Stimulated activated CD8-positive, alpha-beta memory T cell treated with anti-CD3 and anti-CD28 coated beads, Interleukin-2, amount 100 ng/mL, for 48 hours (primary cell): ENCODE measurements at regions not wholly inside any gene's neighbourhood (a gene's known extent, or its start where the extent isn't known, plus 50 kb on each side); places are given as distances from the start of the nearest gene placed in this dataset.
"Not testable (repeated sequence)": the region's sequence is repeated elsewhere in the genome, so short reads cannot be mapped to it uniquely, and the experiment has no call there.

Experiments
- DNase-seq, 2 donors: peaks; one replicate each; pipeline ENCODE4 v3.0.0-alpha.2; 2020; ENCODE audit warnings: low read depth in 2 of 2

DNA sequence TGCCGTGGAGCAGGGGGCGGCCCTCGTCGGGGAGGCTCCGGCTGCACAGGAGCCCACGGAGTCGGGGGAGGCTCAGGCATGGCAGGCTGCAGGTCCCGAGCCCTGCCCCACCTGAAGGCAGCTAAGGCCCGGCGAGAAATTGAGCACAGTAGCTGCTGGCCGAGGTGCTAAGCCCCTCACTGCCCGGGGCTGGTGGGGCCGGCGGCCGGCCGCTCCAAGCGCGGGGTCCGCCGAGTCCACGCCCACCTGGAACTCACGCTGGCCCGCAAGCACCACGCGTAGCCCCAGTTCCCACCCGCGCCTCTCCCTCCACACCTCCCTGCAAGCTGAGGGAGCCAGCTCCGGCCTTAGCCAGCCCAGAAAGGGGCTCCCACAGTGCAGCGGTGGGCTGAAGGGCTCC lies 589.4 kb downstream of the PPP4R3C start:
- DNase-seq: no peak

DNA sequence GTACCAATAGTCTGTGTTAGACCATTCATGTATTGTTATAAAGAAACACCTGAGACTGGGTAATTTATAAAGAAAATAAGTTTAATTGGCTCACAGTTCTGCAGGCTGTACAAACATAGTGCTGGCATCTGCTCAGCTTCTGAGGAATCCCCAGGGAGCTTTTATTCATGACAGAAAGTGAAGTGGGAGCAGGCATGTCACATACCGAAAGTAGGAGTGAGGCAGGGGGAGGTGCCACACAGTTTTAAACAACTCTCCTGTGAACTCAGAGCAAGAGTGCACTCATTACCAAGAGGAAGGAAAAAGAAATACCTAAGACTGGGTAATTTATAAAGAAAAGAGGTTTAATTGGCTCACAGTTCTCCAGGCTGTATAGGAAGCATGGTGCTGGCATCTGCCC lies 591.2 kb downstream of the PPP4R3C start:
- no peak for DNase-seq

DNA sequence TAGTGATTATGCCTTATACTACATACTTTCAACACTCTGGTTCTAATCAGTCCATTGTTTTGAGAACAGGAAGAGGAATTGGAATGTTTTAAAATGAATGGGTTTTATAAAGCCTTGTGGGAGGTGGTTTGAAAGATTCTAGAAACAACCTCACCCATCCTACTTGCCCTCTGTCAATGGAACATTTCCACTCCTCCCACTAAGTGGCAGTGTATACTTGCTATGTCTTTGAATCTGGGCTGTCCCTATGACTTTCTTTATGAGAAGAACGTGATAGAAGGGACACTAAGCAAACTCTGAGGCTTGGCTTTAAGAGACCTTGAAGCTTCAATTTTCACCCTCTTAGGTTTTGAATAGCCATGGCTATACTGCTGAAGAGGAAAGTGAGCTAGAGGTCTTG lies 611.2 kb downstream of the PPP4R3C start:
- no peak for DNase-seq

DNA sequence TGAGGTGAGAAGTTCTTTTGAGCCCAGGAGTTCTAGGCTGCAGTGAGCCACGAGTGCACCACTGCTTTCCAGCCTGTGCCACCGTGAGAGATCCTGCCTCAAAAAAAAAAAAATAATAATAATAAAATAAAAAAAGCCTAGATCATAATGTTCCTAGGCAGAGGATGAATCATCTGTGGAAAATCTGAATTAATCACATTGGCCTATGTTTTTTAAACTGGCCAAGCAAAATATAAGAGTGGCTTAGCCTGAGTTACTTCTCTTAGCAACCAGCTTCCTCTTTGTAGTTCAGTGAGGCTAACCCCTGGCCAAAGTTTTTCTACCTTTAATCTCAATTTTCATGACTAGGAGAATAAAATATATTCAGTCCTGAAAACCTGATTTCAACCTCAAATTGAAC lies 614.6 kb downstream of the PPP4R3C start:
- DNase-seq: no peak

DNA sequence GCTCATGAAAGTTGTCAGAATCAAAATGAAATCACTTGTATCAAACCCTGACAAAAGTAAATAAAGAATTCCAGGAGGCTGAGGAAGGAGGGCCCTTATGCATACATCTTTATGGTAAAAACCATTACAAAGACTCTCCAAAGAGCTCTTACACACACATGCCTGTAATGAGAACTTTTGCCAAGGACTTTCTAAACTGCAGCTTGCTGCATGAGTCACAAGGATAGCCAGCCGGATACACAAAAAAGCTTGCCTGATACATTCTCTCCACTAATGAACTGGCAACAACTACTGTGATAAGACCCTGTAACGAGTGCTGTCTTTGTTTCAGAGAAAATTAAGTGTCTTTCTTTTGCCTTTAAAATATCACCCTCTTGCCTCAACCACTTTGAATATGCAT lies 618.1 kb downstream of the PPP4R3C start:
- DNase-seq: no peak

DNA sequence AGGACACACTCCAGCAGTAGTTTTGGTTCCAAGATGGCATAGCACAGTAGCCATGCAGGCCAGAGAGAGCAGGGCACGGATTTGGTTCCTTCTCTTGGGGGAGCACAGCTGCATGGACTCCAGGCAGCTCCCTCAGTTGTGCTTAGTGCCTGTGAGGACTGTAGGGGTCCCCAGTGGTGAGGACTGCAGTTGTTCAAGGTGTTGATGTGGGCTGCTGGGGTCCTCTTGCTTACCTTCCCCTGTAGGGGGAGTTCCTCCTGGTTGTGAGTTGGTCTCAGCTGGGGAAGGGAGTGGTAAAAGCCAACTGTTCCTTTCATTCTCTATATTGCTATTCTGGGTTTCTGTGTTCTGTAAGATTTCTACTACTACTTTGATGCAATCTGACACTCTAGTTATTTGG lies 606.5 kb downstream of the MAGEB5 start:
- no peak for DNase-seq

DNA sequence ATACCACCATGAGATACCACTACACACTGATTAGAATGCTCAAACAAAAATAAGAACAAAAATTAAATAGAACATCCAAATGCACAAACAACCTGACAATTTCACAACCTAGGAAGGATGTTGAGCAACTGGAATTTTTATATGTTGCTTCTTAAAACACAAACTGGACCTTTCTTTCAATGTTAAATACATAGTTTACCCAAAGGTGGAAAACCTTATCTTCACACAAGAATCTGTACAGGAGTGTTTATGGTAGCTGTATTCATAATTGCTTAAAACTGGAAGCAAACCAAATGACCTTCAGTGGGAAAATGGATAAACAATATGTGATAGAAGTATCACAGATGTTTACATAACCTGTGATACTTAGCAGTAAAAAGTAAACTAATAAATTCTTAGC lies 573.8 kb downstream of the MAGEB5 start:
- no peak for DNase-seq

DNA sequence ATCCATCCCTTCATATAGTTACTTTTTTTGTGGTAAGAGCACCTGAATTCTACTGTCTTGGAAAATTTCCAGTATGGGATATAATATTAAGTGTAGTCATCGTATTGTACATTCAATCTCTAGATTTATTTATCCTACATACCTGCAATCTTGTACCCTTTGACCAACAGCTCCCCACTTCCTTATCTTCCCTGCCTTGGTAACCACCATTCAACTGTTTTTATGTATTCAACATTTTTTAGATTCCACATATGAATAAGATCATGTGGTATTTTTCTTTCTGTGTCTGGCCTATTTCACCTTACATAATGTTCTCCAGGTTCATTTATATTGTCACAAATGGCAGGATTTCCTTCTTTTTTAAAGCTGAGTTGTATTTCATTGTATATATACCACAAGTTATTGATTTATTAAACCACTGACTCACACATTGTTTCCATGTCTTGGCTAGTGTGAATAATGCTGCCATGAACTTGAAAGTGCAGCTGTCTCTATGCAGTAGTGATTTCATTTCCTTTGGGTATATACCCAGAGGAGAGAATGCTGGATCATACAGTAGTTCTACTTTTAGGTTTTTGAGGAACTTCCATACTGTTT lies 572.5 kb downstream of the MAGEB5 start:
- no peak for DNase-seq

DNA sequence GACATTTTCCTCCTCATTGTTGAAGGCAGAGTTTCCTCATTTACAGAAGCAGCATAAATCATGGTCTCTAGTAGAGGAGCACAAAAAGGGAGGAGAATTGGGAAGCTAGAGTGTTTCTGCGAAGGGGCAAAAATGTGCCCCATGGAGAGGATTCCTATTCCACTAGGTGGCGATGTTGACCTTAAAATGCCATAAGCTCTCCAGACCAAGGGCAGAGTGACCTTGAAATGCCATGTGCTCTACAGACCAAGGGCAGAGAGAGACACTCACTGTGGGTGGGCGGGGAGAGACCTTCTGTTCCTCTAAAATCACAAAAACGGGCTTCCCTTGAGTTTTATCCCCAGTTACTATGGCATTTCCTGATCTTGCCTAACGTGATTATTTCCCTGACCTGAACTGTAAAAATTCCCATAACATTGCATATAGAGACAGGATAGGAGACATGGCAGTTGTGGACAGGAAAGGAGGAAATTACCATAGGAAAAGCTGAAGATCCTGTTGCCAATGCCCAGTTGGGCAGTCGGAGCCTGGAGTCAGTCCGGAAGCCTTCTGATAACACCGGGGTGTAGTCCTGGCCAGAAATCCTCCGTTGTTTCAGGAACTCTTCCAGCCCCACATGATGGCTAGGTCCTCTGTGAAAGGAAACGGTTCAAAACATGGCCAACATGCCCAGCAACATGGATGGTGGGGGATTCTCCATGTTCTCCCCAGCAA lies 567.7 kb downstream of the MAGEB5 start:
- no peak for DNase-seq

DNA sequence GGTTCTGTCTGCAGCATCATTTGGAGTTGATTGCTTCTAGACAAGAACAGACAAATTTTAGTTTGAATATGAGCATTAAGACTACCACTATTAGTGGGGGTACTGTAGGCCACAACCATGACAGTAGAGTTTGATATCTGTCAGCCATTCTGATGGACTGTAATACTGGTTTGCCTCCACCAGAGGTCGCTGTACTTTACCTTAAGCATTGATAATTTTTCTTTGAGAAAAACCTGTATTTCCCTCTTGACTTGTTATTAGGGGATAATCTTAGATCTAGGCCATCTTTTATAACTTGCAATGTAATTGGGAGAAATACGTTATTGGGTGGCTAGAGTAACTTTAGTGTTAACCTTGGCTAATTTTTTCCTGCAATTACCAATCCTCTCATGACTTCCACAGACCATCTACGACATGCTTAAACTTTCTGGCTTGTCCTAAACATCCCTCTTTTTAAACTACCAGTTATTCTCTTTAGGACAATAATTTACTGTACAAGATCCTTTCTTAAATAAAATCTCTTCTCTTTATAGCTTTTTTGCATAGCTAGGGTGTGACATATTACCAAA lies 562.4 kb downstream of the MAGEB5 start:
- no peak for DNase-seq

DNA sequence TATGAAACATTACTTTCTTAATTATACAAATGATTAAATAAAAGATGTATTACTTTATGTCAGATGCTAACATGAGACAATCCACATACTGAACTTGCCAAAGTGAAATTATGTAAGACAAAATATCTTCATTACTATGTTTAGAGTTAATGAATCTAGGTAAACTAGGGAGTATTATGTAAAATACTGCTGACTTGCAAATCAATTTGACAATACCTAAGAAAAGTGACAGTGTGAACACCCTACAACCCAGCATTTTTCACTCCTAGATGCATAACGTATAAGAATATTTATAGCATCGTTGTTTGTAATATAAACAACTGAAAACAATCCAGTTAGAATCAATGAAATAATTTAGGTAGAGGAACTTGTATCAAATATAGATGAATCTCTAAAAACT lies 546.3 kb downstream of the MAGEB5 start:
- DNase-seq: no peak

DNA sequence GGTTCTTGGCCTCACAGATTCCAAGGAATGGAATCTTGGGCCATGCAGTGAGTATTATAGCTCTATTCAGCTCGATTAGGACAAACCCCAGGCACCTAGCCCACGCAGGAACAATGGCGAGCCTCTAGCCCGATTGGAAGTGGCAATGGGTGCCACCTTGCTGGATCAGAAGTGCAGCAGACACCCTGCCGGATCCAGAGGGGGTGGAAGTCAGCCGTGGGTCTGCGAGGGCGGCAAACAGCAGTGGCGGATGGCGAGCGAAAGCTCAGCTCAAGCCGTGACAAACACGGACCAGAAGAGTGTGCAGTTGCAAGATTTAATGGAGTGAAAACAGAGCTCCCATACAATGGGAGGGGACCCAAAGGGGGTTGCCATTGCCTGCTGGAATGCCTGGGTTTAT lies 539.8 kb downstream of the MAGEB5 start:
- DNase-seq: not testable (repeated sequence)

DNA sequence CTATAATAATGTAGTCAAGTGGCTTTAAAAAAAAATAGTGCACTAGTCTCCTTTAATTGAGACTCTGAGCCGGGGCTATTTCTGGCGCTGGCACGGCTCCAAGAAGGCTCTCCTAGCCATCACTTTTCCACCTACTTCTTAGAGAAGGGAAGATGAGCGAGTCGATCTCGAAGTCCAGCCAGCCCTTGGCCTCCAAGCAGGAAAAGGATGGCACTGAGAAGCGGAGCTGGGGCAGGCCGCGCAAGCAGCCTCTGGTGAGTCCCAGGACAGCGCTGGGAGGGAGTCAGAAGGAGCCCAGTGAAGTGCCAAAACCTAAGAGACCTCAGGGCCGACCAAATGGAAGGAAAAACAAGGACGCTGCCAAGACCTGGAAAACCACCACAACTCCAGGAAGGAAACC lies 531.9 kb downstream of the MAGEB5 start:
- no peak for DNase-seq

DNA sequence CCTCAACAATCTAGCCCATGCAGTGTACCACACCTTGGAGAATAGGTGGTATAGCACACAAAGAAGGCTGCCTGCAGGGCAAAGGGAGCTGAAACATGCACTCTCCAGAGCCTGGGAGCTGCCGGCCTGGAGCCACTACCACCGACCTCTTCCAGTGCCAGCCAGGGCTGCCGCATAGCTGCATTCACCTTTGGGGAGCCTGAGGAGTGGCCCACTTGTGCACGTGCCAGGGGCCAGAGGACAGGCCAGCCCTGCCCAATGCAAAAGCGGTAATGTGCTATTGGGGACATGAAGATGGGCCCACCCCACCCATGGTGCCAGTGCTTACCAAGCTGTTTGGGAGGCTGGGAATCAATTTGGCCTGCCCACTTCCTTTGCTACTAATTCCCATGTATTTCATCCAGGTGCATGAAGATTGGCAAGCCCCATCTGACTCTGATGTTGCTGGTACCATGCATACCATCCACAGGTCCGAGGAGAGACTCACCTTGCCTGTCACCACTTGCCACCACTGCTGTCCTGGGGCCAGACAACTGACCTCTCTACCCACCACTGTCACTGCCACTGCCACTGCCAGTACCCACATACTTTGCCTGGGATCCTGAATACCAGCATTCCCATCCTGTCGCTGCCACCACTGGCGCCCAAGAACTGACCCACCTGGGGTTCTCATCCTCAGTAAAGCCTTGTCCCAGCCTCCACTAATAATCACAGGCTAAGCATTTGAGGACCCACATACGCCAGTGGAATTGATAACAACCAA lies 506.9 kb downstream of the MAGEB5 start:
- DNase-seq: no peak

DNA sequence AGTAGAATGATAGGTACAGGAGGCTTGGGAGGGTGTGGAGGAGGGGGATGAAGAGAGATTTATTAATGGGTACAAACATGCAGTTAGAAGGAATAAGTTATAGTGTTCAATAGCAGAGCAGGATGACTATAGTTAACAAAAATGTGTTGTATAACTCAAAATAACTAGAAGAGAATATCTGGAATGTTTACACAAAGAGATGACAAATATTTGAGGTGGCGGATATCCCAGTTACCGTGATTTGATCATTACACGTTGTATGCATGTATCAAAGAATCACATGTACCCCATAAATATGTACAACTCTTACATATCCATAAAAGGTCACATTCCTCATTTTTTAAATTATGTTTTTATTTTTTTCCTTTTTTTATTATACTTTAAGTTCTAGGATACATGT lies 456.6 kb downstream of the MAGEB5 start:
- DNase-seq: no peak

DNA sequence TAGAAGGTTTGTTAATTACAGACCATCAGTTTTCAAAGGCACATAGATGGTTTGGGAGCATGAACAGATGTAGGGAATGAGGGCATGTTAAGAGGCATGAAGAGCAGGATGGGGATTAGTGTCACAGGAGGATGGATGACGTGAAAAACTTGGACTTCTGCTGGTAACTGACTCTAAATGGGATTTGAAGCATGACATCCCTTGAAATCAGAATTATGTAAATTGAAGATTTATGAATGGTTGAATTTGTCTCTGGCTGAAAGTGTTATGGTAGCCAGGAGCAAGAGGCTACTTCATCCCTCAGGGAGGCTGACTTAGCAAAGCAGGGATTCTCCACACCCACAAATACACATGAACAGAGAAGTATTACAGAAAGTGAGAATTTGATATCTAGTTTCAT lies 454.6 kb downstream of the MAGEB5 start:
- DNase-seq: no peak

DNA sequence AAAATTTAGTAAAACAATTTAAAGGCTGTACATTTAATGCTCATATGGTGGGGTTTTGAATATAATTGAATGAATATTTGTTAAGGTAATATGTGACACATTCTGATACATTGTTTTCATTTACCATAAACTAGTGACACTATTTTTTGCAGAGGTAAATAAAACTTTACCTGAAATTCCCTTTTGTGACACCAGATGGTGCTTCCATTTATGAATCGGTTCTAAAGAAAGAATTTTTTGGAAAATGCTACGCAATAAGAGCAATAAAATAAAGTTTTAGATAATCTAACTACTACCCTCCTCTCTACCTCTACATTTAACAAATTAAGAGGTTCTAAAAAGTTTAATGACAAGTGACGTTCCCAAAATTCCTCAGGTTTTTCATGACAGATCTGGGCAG lies 448.9 kb downstream of the MAGEB5 start:
- no peak for DNase-seq

DNA sequence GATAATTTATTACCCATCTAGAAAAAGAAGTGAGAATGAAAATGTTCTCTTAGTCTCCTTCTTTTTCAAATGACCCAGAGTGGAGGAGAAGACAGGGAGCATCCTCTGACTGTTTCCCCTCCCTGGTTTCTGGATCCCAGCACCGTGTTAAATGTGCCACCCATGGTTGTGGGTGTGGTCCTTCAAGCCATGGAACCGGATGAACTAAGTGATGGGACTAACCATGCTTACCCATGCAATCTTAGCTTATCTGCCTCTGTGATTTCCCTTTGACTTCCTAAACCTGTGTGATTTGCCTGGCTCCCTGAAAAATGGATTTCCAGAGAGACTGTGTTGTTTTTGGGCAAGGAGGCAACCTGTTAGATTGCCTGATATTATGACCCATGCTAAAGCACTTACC lies 437.1 kb downstream of the MAGEB5 start:
- no peak for DNase-seq

DNA sequence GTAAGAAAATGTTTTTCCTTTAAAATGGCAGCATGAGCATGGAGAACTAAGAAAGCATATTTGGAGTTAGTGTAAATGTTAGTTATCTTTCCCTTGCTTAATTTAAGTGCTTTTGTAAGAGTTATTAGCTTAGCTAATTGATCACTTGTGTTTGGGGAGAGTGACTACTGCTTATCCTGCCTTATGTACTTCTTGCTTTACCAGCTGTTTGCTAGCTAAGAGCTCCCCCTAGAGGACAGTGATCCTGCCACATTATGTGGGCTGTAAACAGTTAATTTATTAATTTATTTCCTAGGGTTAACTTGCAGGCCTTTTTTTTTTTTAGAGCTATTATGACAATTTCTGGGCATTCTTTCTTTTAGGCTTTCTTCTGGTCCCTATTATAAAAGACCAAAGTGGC lies 435.8 kb downstream of the MAGEB5 start:
- DNase-seq: no peak

DNA sequence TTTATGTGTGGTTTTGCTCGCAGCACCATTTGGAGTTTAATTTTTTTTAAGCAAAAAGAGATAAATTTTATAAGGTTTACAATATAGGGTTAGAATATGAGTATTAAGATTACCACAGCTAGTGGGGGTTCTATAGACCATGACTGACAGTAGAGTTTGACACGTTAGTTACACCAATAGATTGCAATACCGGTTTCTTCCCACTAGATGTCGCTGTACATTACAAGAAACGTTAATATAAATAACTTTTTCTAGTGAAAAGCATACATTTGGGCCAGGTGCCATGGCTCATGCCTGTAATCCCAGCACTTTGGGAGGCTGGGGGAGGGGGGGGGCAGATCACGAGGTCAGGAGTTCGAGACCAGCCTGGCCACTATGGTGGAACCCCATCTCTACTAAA lies 433.6 kb downstream of the MAGEB5 start:
- DNase-seq: no peak

DNA sequence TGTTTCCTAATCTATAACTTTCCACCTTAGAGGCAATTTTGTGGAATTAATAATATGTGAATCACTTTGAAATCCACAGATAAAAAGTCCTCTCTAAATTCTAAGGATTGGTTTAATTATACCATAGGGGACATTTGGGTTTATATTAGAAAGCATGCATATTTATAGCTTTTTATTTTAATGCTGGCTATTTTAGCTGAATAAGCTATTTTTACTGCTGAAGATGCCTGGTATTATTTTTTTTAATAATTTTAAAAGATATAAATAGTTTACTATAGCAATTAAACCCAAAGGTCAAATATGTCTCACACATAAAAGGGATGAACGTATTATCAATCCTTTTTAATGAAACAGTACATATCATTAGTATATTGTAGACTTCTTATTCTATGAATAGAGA lies 415.4 kb downstream of the MAGEB5 start:
- DNase-seq: no peak

DNA sequence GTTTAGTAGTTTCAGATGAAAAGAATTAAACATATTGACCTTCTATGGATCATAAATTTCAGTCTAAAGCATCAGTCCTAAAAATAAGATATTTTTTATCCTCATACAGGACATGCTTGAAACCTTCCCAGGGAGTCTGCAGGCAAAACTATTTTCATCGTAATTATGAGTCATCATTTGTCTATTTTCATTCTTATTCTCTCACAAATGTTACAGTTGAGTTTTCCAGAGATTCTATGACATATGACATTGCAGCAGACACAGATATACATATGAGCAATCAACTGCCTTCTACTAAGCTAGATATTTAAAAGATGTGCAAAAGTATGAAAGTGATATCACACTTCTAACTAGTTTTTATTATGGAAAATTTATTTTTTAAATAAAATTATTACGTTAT lies 398.0 kb downstream of the MAGEB5 start:
- no peak for DNase-seq

DNA sequence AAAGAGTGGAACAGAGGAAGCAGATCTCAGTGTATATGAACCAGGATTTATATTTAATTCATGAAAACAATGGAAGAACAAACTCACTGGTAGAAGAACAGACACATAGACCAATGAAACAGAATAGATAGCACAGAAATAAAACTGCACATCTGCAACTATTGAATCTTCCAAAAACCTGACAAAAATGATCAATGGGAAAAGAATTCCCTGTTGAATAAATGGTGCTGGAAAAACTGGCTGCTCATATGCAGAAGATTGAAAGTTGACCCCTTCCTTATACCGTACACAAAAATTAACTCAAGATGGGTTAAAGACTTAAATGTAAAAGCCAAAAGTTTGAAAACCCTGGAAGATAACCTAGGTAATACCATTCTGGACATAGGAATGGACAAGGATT lies 391.0 kb downstream of the MAGEB5 start:
- no peak for DNase-seq
